Astrocyte of the cerebellum (primary cell): ENCODE measurements at regions not wholly inside any gene's neighbourhood (a gene's known extent, or its start where the extent isn't known, plus 50 kb on each side); places are given as distances from the start of the nearest gene placed in this dataset.

Experiments
- DNase-seq: peaks from one replicate; pipeline ENCODE4 v3.0.0-alpha.2; 2011; ENCODE audit warnings: low read depth
- H3K4me3 ChIP-seq: 2 replicates; pipeline ENCODE4 v1.5.1; 2011; ENCODE audit warnings: mild to moderate bottlenecking, low read depth, low read length, moderate library complexity
- CTCF ChIP-seq: IDR thresholded peaks from 2 replicates; pipeline ENCODE4 v1.5.1; 2012; ENCODE audit warnings: low read length, low read depth, moderate library complexity, mild to moderate bottlenecking; ENCODE audit errors: missing control alignments
- in situ Hi-C: cut with HindIII; loops from 2 replicates; pipeline ENCODE4 v1.10.0; 2017; ENCODE audit warnings: low sequenced_read_pairs

- in situ Hi-C loops = loop anchor here (10.0 kb wide), 1 partner anchor 264 kb away; no protein-coding TSS in a partner anchor
- DNase-seq = no peak
- no peak overlapping the region for H3K4me3 ChIP-seq
- TF ChIP-seq CTCF = no peak
Measured at GRCh38 chr17:73718912-73719311, 74.7 kb upstream of the SDK2 start.

GRCh38 chr17:73719588-73720071 is 75.4 kb upstream of the SDK2 start:
- DNase-seq = no peak
- no peak overlapping the region for H3K4me3 ChIP-seq
- TF ChIP-seq CTCF = no peak
- in situ Hi-C loops = loop anchor here (10.0 kb wide), 1 partner anchor 265 kb away; no protein-coding TSS in a partner anchor

- no peak overlapping the region for H3K4me3 ChIP-seq
- TF ChIP-seq CTCF = no peak
- no peak for DNase-seq
- in situ Hi-C loops = no loop called here
Measured at GRCh38 chr17:73720187-73720834, 76.1 kb upstream of the SDK2 start.

- no peak for TF ChIP-seq CTCF
- H3K4me3 ChIP-seq = no peak overlapping the region
- no peak for DNase-seq
- in situ Hi-C loops = no loop called here
Measured at GRCh38 chr17:73722165-73722564, 77.9 kb upstream of the SDK2 start.

DNA sequence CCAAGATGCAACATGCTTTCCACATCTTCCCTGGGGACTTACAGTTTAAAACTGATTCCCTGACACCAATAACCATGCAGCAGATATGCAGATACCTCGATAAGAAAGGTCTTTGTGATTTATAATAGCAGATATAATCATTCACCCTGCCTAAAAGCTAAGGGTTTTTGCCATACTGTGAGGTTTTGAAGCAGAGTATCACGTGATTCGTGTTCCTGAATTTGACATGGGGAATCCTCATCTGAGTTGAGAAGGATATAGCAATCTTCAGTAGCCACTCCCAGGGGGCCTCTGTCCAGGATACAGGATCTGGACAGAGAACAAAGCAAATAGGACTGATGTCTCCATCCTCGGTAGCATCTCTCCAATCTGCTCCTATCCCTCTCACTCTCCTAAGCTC is 79.1 kb upstream of the SDK2 start:
- in situ Hi-C loops = no loop called here
- no peak for TF ChIP-seq CTCF

DNA sequence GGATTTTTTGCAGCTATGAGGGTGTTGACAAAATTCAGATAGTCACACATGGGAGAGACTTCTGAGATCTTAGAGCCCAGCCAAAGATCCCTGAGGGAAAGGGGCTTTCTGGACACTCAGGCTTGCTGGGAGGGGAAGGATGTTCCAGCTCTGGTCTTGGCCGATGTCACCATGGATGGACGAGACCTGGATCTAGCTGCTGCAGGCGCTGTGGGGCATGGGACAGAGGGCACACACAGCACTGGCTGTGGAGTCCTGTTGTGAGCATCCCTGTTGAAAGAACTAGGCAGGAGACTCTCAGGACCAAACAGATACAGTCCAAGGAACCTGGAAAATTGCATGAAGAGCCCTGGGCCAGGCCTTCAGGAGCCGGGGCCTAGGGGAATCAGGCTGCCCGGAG is 80.1 kb upstream of the SDK2 start:
- H3K4me3 ChIP-seq = no peak overlapping the region
- in situ Hi-C loops = no loop called here
- no peak for DNase-seq
- TF ChIP-seq CTCF = no peak

More for the DNA sequence above, 79.1 kb upstream of the SDK2 start:
- DNase-seq = no peak
- H3K4me3 ChIP-seq = no peak overlapping the region
